ENCODE measurements at regions not wholly inside any gene's neighbourhood (a gene's known extent, or its start where the extent isn't known, plus 50 kb on each side); places are given as distances from the start of the nearest gene placed in this dataset.

- in situ Hi-C loops (cut with MboI; ENCODE audit: low sequenced_read_pairs, unreplicated experiment): no loop called here
- no peak for DNase-seq (ENCODE audit: low spot score)
- TF ChIP-seq CTCF (IDR thresholded peaks at IDR 0.05; ENCODE audit: borderline replicate concordance, control extremely low read depth, extremely low read depth, insufficient read depth, missing control alignments): no peak
Observed at GRCh38 chr1:83802460-83803152, 196.3 kb downstream of the TTLL7 start.

- in situ Hi-C loops (cut with MboI; ENCODE audit: low sequenced_read_pairs, unreplicated experiment): no loop called here
- TF ChIP-seq CTCF (IDR thresholded peaks at IDR 0.05; ENCODE audit: borderline replicate concordance, control extremely low read depth, extremely low read depth, insufficient read depth, missing control alignments): no peak
- DNase-seq (ENCODE audit: low spot score): no peak
Observed at GRCh38 chr1:83802023-83802422, 196.9 kb downstream of the TTLL7 start.

GRCh38 chr1:83800066-83800465 is 198.9 kb downstream of the TTLL7 start:
- no peak for DNase-seq (ENCODE audit: low spot score)
- in situ Hi-C loops (cut with MboI; ENCODE audit: low sequenced_read_pairs, unreplicated experiment): no loop called here
- TF ChIP-seq CTCF (IDR thresholded peaks at IDR 0.05; ENCODE audit: borderline replicate concordance, control extremely low read depth, extremely low read depth, insufficient read depth, missing control alignments): no peak

GRCh38 chr1:83799594-83799993 is 199.3 kb downstream of the TTLL7 start:
- in situ Hi-C loops (cut with MboI; ENCODE audit: low sequenced_read_pairs, unreplicated experiment): no loop called here
- no peak for TF ChIP-seq CTCF (IDR thresholded peaks at IDR 0.05; ENCODE audit: borderline replicate concordance, control extremely low read depth, extremely low read depth, insufficient read depth, missing control alignments)
- no peak for DNase-seq (ENCODE audit: low spot score)

- no peak for TF ChIP-seq CTCF (IDR thresholded peaks at IDR 0.05; ENCODE audit: borderline replicate concordance, control extremely low read depth, extremely low read depth, insufficient read depth, missing control alignments)
- DNase-seq (ENCODE audit: low spot score): no peak
- in situ Hi-C loops (cut with MboI; ENCODE audit: low sequenced_read_pairs, unreplicated experiment): no loop called here
Observed at GRCh38 chr1:83798965-83799364, 200.0 kb downstream of the TTLL7 start.

- no peak for TF ChIP-seq CTCF (IDR thresholded peaks at IDR 0.05; ENCODE audit: borderline replicate concordance, control extremely low read depth, extremely low read depth, insufficient read depth, missing control alignments)
- no peak for DNase-seq (ENCODE audit: low spot score)
- in situ Hi-C loops (cut with MboI; ENCODE audit: low sequenced_read_pairs, unreplicated experiment): no loop called here
Observed at GRCh38 chr1:83796409-83796808, 202.5 kb downstream of the TTLL7 start.
